ENCODE measurements at regions not wholly inside any gene's neighbourhood (a gene's known extent, or its start where the extent isn't known, plus 50 kb on each side); places are given as distances from the start of the nearest gene placed in this dataset.

- DNase-seq: no peak
- no peak for TF ChIP-seq CTCF (IDR thresholded peaks at IDR 0.05; ENCODE audit: borderline replicate concordance)
- H3K4me3 ChIP-seq: no peak overlapping the region
- intact Hi-C loops (cut with micrococcal nuclease): no loop called here
- H3K9me3 ChIP-seq (replicated peaks): peaks cover 6% of the 10 kb centered on the region
- H3K27me3 ChIP-seq (ENCODE audit: low read depth): peaks cover 13% of the 10 kb centered on the region
- H3K36me3 ChIP-seq: no peaks in the 10 kb centered on the region
- H3K4me1 ChIP-seq: no peaks in the 10 kb centered on the region
- H3K27ac ChIP-seq (replicated peaks): no peak overlapping the region
Observed at GRCh38 chr2:65511306-65511705, 78.9 kb upstream of the SPRED2 start.

- Histone ChIP-seq H3K27ac (replicated peaks) (no peak overlapping the region), H3K4me3 (no peak overlapping the region), H3K4me1 (peaks cover 4% of the 10 kb centered on the region), H3K27me3 (ENCODE audit: low read depth) (peaks cover 13% of the 10 kb centered on the region), H3K9me3 (replicated peaks) (peaks cover 6% of the 10 kb centered on the region), H3K36me3 (no peaks in the 10 kb centered on the region)
- DNase-seq: no peak
- TF ChIP-seq CTCF (IDR thresholded peaks at IDR 0.05; ENCODE audit: borderline replicate concordance): no peak
- intact Hi-C loops (cut with micrococcal nuclease): no loop called here
Observed at GRCh38 chr2:65508225-65508624, 75.8 kb upstream of the SPRED2 start.

- no peak for DNase-seq
- no peak for TF ChIP-seq CTCF (IDR thresholded peaks at IDR 0.05; ENCODE audit: borderline replicate concordance)
- Histone ChIP-seq H3K9me3 (replicated peaks) (peaks cover 6% of the 10 kb centered on the region), H3K36me3 (no peaks in the 10 kb centered on the region), H3K4me1 (peaks cover 4% of the 10 kb centered on the region), H3K4me3 (no peak overlapping the region), H3K27me3 (ENCODE audit: low read depth) (peaks cover 13% of the 10 kb centered on the region), H3K27ac (replicated peaks) (no peak overlapping the region)
- intact Hi-C loops (cut with micrococcal nuclease): no loop called here
Observed at GRCh38 chr2:65507102-65508069, 75.0 kb upstream of the SPRED2 start.

- no peaks in the 10 kb centered on the region for H3K36me3 ChIP-seq
- peaks cover 9% of the 10 kb centered on the region for H3K27me3 ChIP-seq (ENCODE audit: low read depth)
- intact Hi-C loops (cut with micrococcal nuclease): no loop called here
- no peak for DNase-seq
- no peak overlapping the region for H3K4me3 ChIP-seq
- peaks cover 6% of the 10 kb centered on the region for H3K9me3 ChIP-seq (replicated peaks)
- H3K4me1 ChIP-seq: peaks cover 4% of the 10 kb centered on the region
- no peak overlapping the region for H3K27ac ChIP-seq (replicated peaks)
- no peak for TF ChIP-seq CTCF (IDR thresholded peaks at IDR 0.05; ENCODE audit: borderline replicate concordance)
Observed at GRCh38 chr2:65504814-65505697, 72.7 kb upstream of the SPRED2 start.

- H3K27me3 ChIP-seq (ENCODE audit: low read depth): peaks cover 4% of the 10 kb centered on the region
- intact Hi-C loops (cut with micrococcal nuclease): no loop called here
Observed at GRCh38 chr2:65504201-65504600, 71.8 kb upstream of the SPRED2 start.

More at GRCh38 chr2:65504201-65504600, 71.8 kb upstream of the SPRED2 start:
- Histone ChIP-seq H3K4me3 (no peak overlapping the region), H3K36me3 (no peaks in the 10 kb centered on the region), H3K9me3 (replicated peaks) (peaks cover 6% of the 10 kb centered on the region), H3K4me1 (peaks cover 4% of the 10 kb centered on the region), H3K27ac (replicated peaks) (no peak overlapping the region)
- no peak for TF ChIP-seq CTCF (IDR thresholded peaks at IDR 0.05; ENCODE audit: borderline replicate concordance)
- no peak for DNase-seq
